BJ (cell line): ENCODE measurements at regions not wholly inside any gene's neighbourhood (a gene's known extent, or its start where the extent isn't known, plus 50 kb on each side); places are given as distances from the start of the nearest gene placed in this dataset.

Experiments used
- CTCF ChIA-PET: fragments of 350-600 bp; formaldehyde crosslinking; extraction: SDS; loops from one replicate; lab custom pipeline; 2021; ENCODE audit warnings: antibody characterized with exemption, inconsistent platforms; lab: Yijun Ruan, JAX
- POLR2A ChIA-PET: fragments of 300-600 bp; sonication (Branson Sonifier 250); formaldehyde crosslinking; extraction: SDS; loops from one replicate; lab custom pipeline; 2021; ENCODE audit warnings: antibody characterized with exemption; lab: Charles Lee
- DNase-seq: peaks from one replicate; pipeline ENCODE4 v3.0.0-alpha.2; 2011; ENCODE audit warnings: low read depth
- H3K27me3 ChIP-seq: 2 replicates; pipeline ENCODE4 v1.6.0; 2011; ENCODE audit warnings: low read length; ENCODE audit not compliant: control insufficient read depth, insufficient read depth
- H3K36me3 ChIP-seq: 2 replicates; pipeline ENCODE4 v1.5.1; 2011; ENCODE audit warnings: low read length; ENCODE audit not compliant: control insufficient read depth, insufficient read depth
- H3K4me3 ChIP-seq: 2 replicates; pipeline ENCODE4 v1.5.1; 2011; ENCODE audit warnings: low read depth, mild to moderate bottlenecking, control low read depth, low read length
- CTCF ChIP-seq: IDR thresholded peaks from 2 replicates; pipeline ENCODE4 v1.5.1; 2011; ENCODE audit warnings: low read depth, mild to moderate bottlenecking, control low read depth, inconsistent platforms, low read length, moderate library complexity; ENCODE audit not compliant: insufficient read depth

DNA sequence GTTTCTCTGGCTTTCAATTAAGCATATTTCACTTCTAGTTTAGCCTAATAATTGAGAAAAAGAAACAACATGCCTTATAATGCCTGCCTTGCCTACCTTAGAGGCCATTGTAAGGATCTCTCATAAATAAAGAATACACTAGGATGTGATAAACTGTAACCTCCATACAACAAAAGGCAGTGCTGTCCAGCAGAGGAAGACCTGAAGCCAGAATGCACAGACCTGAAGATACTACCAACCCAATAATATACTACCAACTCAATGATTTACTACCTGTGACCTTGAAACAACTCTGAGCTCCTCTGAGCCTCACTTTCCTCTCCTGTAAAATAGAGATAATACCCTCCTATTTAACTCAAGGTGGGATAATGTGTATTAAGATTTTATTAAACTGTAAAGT is 361.3 kb downstream of the TTLL7 start:
- TF ChIP-seq CTCF = no peak
- H3K27me3 ChIP-seq = no peaks in the 10 kb centered on the region
- no peak overlapping the region for H3K4me3 ChIP-seq
- DNase-seq = no peak
- ChIA-PET POLR2A (no interaction called here), CTCF (interaction anchor here (1.0 kb wide), 1 partner anchor 129 kb away, joined by 3 read pairs; no protein-coding TSS in a partner anchor)
- H3K36me3 ChIP-seq = no peaks in the 10 kb centered on the region

DNA sequence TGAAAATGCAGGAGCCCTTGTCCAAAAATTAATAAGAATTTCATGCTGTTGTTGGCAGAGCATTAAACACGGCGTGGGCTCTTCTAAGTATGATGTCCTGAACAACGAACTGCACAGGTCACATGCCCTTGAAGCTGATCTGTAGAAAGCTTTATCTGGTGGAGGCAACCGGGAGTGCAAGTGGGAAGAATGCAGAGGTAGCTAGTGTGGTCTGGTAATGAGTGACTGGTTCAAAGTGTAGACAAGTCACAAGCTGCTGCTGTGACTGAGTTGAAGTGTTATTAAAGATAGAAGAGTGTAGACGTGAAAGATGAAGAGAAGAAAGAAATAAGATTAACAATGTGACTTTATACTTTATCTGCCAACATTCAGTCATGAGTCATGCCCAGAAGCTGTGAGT is 361.9 kb downstream of the TTLL7 start:
- H3K36me3 ChIP-seq = no peaks in the 10 kb centered on the region
- ChIA-PET CTCF (interaction anchor here (1.0 kb wide), 1 partner anchor 128 kb away, joined by 3 read pairs; no protein-coding TSS in a partner anchor), POLR2A (interaction anchor here (0.6 kb wide), 1 partner anchor 132 kb away, joined by 3 read pairs; no protein-coding TSS in a partner anchor)
- no peak for DNase-seq
- TF ChIP-seq CTCF = no peak
- H3K27me3 ChIP-seq = no peaks in the 10 kb centered on the region
- no peak overlapping the region for H3K4me3 ChIP-seq

DNA sequence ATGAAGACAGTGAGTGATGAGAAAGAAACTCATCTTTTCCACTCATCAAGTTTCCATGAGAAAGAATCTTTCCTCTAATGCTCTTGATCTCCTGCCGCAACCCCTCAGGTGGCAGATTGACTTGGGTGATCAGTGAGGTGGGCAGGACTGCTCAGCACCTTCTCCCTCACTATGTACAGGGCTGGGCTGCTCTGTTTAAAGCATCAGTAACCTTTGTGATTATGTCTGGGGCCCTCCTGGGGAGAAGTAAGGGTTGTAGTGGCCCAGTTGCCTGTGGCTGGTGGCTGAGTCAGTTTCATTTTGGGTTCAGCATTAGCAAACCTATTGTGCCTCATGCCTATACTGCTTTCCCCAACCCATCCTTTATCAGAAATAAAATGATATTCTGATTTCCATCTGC is 366.0 kb downstream of the TTLL7 start:
- DNase-seq = no peak
- Histone ChIP-seq H3K36me3 (no peaks in the 10 kb centered on the region), H3K4me3 (no peak overlapping the region), H3K27me3 (no peaks in the 10 kb centered on the region)
- CTCF ChIA-PET = no interaction called here
- POLR2A ChIA-PET = no interaction called here
- no peak for TF ChIP-seq CTCF

DNA sequence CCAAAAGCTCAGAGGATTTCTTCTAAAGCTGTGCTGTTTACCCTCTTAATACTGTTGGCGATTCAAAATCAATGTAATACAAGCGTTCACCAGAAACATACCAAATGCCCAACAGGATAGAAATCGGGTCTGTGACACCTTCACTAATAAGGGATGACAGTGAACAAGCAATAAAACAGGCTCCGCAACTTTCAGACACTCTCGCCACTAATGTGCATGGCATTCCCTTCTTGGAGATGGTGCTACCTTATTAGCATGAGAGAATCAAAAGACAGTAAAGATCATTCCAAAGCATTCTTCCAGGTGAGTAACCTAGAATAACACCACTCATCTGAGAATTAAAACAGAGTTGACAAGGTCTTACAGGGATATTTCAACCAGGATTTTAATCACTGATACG is 367.1 kb downstream of the TTLL7 start:
- no peak for TF ChIP-seq CTCF
- H3K36me3 ChIP-seq = no peaks in the 10 kb centered on the region
- DNase-seq = no peak
- ChIA-PET CTCF (no interaction called here), POLR2A (no interaction called here)
- H3K4me3 ChIP-seq = no peak overlapping the region
- no peaks in the 10 kb centered on the region for H3K27me3 ChIP-seq

DNA sequence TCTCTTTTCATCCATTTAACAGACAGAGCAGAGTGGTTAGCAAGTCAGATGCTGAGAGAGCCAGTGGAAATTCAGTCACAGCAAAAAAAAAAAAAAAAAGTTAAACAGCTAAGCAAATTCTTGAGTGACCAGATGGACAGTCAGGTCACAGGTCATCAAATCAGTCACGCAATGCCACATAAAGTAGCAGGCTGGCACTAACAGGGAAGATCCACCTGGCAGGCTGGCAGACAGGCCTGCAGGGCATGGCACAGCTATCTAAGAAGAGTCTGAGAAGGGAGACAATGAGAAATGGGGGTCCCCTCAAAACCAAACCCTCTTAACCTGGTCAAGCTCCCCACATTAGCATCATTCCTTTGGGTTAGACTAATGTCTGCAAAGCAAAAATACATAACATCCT is 371.9 kb downstream of the TTLL7 start:
- no peak overlapping the region for H3K4me3 ChIP-seq
- H3K36me3 ChIP-seq = no peaks in the 10 kb centered on the region
- POLR2A ChIA-PET = no interaction called here
- no peaks in the 10 kb centered on the region for H3K27me3 ChIP-seq
- CTCF ChIA-PET = no interaction called here
- TF ChIP-seq CTCF = no peak
- no peak for DNase-seq
